ENCODE measurements at regions not wholly inside any gene's neighbourhood (a gene's known extent, or its start where the extent isn't known, plus 50 kb on each side); places are given as distances from the start of the nearest gene placed in this dataset.

GRCh38 chr18:64614446-64614845 lies 465.6 kb upstream of the LINC00305 start:
- TF ChIP-seq POLR2A (IDR thresholded peaks at IDR 0.05) (no peak), POLR2AphosphoS5 (IDR thresholded peaks at IDR 0.05) (no peak), CTCF (IDR thresholded peaks at IDR 0.05) (no peak)
